ENCODE measurements at regions not wholly inside any gene's neighbourhood (a gene's known extent, or its start where the extent isn't known, plus 50 kb on each side); places are given as distances from the start of the nearest gene placed in this dataset.

DNA sequence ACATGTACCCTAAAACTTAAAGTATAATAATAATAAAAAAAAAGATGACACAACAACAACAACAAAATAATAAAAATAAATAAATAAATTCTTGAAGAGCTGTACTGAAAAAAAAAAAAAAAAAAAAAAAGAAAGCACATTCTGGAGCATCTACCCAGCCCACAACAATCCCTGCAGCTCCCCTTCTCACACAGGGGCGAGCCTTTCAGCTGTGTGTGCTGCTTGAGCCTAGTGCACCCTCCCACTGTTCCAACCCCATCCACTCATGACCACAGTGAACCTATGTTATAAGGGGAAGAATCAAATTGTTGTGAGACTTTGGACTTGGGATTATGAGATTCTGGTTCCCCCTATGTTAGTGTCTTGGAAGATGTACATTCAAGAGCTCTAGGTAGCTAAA, 161.5 kb upstream of the JADE1 start:
- TF ChIP-seq, protein P1, sequence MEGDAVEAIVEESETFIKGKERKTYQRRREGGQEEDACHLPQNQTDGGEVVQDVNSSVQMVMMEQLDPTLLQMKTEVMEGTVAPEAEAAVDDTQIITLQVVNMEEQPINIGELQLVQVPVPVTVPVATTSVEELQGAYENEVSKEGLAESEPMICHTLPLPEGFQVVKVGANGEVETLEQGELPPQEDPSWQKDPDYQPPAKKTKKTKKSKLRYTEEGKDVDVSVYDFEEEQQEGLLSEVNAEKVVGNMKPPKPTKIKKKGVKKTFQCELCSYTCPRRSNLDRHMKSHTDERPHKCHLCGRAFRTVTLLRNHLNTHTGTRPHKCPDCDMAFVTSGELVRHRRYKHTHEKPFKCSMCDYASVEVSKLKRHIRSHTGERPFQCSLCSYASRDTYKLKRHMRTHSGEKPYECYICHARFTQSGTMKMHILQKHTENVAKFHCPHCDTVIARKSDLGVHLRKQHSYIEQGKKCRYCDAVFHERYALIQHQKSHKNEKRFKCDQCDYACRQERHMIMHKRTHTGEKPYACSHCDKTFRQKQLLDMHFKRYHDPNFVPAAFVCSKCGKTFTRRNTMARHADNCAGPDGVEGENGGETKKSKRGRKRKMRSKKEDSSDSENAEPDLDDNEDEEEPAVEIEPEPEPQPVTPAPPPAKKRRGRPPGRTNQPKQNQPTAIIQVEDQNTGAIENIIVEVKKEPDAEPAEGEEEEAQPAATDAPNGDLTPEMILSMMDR (IDR thresholded peaks at IDR 0.05), result no peak
- TF ChIP-seq POLR2AphosphoS5 (IDR thresholded peaks at IDR 0.05; ENCODE audit: low read depth, low read length), result no peak
- no peak for TF ChIP-seq SIN3A (IDR thresholded peaks at IDR 0.05; ENCODE audit: borderline replicate concordance, insufficient read depth, low read depth, low read length)
